ENCODE measurements at regions not wholly inside any gene's neighbourhood (a gene's known extent, or its start where the extent isn't known, plus 50 kb on each side); places are given as distances from the start of the nearest gene placed in this dataset.
"Not testable (repeated sequence)": the region's sequence is repeated elsewhere in the genome, so short reads cannot be mapped to it uniquely, and the experiment has no call there.

GRCh38 chr1:58190267-58190988, 356.1 kb downstream of the OMA1 start:
- no peak overlapping the region for H3K4me3 ChIP-seq (ENCODE audit: control insufficient read depth, low read depth, low read length)
- TF ChIP-seq, protein P1, sequence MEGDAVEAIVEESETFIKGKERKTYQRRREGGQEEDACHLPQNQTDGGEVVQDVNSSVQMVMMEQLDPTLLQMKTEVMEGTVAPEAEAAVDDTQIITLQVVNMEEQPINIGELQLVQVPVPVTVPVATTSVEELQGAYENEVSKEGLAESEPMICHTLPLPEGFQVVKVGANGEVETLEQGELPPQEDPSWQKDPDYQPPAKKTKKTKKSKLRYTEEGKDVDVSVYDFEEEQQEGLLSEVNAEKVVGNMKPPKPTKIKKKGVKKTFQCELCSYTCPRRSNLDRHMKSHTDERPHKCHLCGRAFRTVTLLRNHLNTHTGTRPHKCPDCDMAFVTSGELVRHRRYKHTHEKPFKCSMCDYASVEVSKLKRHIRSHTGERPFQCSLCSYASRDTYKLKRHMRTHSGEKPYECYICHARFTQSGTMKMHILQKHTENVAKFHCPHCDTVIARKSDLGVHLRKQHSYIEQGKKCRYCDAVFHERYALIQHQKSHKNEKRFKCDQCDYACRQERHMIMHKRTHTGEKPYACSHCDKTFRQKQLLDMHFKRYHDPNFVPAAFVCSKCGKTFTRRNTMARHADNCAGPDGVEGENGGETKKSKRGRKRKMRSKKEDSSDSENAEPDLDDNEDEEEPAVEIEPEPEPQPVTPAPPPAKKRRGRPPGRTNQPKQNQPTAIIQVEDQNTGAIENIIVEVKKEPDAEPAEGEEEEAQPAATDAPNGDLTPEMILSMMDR (conservative IDR thresholded peaks at IDR 0.05; ENCODE audit: control insufficient read depth, insufficient read depth, low read depth, low read length) = no peak
- no peak for DNase-seq (ENCODE audit: low read depth)

GRCh38 chr1:58189453-58189852, 357.1 kb downstream of the OMA1 start:
- no peak overlapping the region for H3K4me3 ChIP-seq (ENCODE audit: control insufficient read depth, low read depth, low read length)
- no peak for DNase-seq (ENCODE audit: low read depth)
- TF ChIP-seq, protein P1 (conservative IDR thresholded peaks at IDR 0.05; ENCODE audit: control insufficient read depth, insufficient read depth, low read depth, low read length) = no peak

GRCh38 chr1:58183286-58183685, 363.2 kb downstream of the OMA1 start:
- no peak overlapping the region for H3K4me3 ChIP-seq (ENCODE audit: control insufficient read depth, low read depth, low read length)
- DNase-seq (ENCODE audit: low read depth) = no peak
- TF ChIP-seq, protein P1 (conservative IDR thresholded peaks at IDR 0.05; ENCODE audit: control insufficient read depth, insufficient read depth, low read depth, low read length) = no peak

GRCh38 chr1:58180537-58180936, 366.0 kb downstream of the OMA1 start:
- H3K4me3 ChIP-seq (ENCODE audit: control insufficient read depth, low read depth, low read length) = no peak overlapping the region
- TF ChIP-seq, protein P1 (conservative IDR thresholded peaks at IDR 0.05; ENCODE audit: control insufficient read depth, insufficient read depth, low read depth, low read length) = no peak
- no peak for DNase-seq (ENCODE audit: low read depth)

DNA sequence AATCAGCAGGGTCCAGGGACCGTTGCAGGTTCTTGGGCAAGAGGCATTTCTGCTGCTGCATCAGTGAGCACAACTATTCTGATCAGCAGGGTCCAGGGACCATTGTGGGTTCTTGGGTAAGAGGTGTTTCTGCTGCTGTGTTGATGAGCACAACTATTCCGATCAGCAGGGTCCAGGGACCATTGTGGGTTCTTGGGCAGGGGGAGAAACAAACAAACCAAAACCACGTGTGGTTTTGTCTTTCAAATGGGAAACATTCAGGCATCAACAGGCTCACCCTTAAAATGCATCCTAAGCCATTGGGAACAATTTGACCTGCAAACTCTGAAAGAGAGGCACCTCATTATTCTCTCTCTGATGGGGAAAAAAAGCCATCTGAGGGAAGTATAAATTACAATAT, 377.4 kb downstream of the OMA1 start:
- not testable (repeated sequence) for DNase-seq (ENCODE audit: low read depth); H3K4me3 ChIP-seq (ENCODE audit: control insufficient read depth, low read depth, low read length)

DNA sequence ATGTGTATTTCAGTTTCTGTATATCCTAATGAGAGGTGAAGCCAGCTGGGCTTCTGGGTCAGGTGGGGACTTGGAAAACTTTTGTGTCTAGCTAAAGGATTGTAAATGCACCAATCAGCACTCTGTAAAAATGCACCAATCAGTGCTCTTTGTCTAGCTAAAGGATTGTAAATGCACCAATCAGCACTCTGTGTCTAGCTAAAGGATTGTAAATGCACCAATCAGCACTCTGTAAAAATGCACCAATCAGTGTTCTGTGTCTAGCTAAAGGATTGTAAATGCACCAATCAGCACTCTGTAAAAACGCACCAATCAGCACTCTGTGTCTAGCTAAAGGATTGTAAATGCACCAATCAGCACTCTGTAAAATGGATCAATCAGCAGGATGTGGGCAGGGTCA, 379.4 kb downstream of the OMA1 start:
- not testable (repeated sequence) for H3K4me3 ChIP-seq (ENCODE audit: control insufficient read depth, low read depth, low read length); DNase-seq (ENCODE audit: low read depth)

- H3K4me3 ChIP-seq (ENCODE audit: control insufficient read depth, low read depth, low read length) = no peak overlapping the region
- TF ChIP-seq, protein P1 (conservative IDR thresholded peaks at IDR 0.05; ENCODE audit: control insufficient read depth, insufficient read depth, low read depth, low read length) = no peak
- no peak for DNase-seq (ENCODE audit: low read depth)
Measured at GRCh38 chr1:58166417-58166816, 380.1 kb downstream of the OMA1 start.

GRCh38 chr1:58165073-58165472, 381.5 kb downstream of the OMA1 start:
- TF ChIP-seq, protein P1 (conservative IDR thresholded peaks at IDR 0.05; ENCODE audit: control insufficient read depth, insufficient read depth, low read depth, low read length) = no peak
- no peak overlapping the region for H3K4me3 ChIP-seq (ENCODE audit: control insufficient read depth, low read depth, low read length)
- DNase-seq (ENCODE audit: low read depth) = no peak

Data from fibroblast of mammary gland (primary cell).